Duodenal mucosa (tissue), 2 donors: ENCODE measurements at regions not wholly inside any gene's neighbourhood (a gene's known extent, or its start where the extent isn't known, plus 50 kb on each side); places are given as distances from the start of the nearest gene placed in this dataset.

ENCODE experiments used
- H3K27ac ChIP-seq: one replicate; pipeline ENCODE4 v1.7.0; 2013; ENCODE audit warnings: low read depth, low read length
- H3K27me3 ChIP-seq, 2 donors: one replicate each; pipeline ENCODE4 v1.7.0; 2013; ENCODE audit warnings: low read length in 2 of 2, control low read depth in 1 of 2; ENCODE audit not compliant: insufficient read depth in 2 of 2, control insufficient read depth in 1 of 2
- H3K36me3 ChIP-seq, 2 donors: one replicate each; pipeline ENCODE4 v1.7.0; 2013; ENCODE audit warnings: low read length in 2 of 2, control low read depth in 1 of 2; ENCODE audit not compliant: insufficient read depth in 2 of 2, control insufficient read depth in 1 of 2
- H3K4me1 ChIP-seq, 2 donors: one replicate each; pipeline ENCODE4 v1.7.0; 2013; ENCODE audit warnings: low read length in 2 of 2, control low read depth in 1 of 2; ENCODE audit not compliant: insufficient read depth in 2 of 2, control insufficient read depth in 1 of 2
- H3K4me3 ChIP-seq, 2 donors: one replicate each; pipeline ENCODE4 v1.7.0; 2013; ENCODE audit warnings: low read length in 2 of 2, low read depth in 1 of 2
- H3K9ac ChIP-seq, 2 donors: one replicate each; pipeline ENCODE4 v1.7.0; 2013; ENCODE audit warnings: low read length in 2 of 2, low read depth in 1 of 2
- H3K9me3 ChIP-seq, 2 donors: one replicate each; pipeline ENCODE4 v1.7.0; 2013; ENCODE audit warnings: low read length in 2 of 2, control low read depth in 1 of 2; ENCODE audit not compliant: control insufficient read depth in 1 of 2

DNA sequence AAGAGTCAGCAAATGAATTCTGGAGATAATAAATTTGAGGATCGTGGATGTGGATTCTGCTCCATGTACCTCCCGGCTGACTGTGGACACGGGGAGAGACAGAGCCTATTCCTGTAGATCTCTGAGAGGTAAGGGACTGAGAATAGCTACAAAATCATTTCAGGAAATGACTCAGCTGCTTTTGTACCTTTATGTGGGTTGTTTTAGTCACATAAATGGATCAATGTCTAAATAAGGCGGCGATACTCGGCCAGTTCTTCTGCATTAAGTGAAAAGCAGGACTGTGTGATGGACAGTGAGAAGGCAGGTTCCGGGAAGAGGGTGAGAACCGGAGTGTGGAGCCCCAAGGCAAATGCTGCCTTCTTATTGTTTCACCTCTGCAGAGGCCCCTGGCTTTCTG, 128.1 kb downstream of the EFNB2 start:
- no peak overlapping the region for H3K27ac ChIP-seq
- no peak overlapping the region for H3K4me3 ChIP-seq
- no peaks in the 10 kb centered on the region for H3K36me3 ChIP-seq
- H3K9me3 ChIP-seq, result no peaks in the 10 kb centered on the region
- H3K9ac ChIP-seq, result no peak overlapping the region
- H3K4me1 ChIP-seq, result no peaks in the 10 kb centered on the region
- H3K27me3 ChIP-seq, result no peaks in the 10 kb centered on the region

DNA sequence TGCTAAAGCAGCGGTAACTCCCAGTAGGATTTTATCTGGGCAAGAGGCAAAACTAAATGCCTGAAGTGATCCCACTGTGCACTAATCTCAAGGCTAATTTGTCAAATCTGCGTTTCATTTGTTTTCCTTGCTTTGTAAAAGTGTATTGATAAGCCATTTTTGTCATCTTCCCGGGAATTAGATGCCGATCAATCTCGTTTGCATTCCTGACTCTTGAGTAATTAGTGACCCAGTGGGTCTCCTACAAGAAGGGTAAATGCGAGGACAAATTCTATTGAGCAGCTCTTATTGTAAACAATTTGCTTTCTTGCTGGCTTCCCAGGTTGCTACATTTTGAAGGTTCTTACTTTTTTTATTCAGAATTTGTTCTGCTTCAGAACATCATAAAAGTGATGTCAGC, 129.7 kb downstream of the EFNB2 start:
- Histone ChIP-seq H3K36me3 (no peaks in the 10 kb centered on the region), H3K9me3 (no peaks in the 10 kb centered on the region), H3K4me1 (no peaks in the 10 kb centered on the region), H3K4me3 (no peak overlapping the region), H3K27ac (no peak overlapping the region), H3K27me3 (no peaks in the 10 kb centered on the region), H3K9ac (no peak overlapping the region)

DNA sequence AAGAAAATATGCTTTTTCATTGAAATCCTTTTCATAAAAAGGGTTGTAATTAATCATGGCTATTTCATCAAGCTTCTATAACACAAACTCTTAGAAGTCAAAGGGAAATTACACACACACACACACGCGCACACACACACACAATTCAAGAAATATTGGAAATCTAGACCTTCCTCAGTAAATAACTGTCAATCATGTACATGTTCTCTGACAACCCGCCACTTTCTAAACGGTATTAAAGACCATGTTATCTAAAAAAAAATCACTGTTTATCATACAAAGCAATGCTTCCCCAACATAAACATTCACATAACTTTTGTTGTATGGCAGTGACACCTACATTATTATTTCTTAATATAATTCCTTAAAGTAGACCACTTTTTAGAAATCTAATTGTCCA, 132.2 kb downstream of the EFNB2 start:
- Histone ChIP-seq H3K9me3 (no peaks in the 10 kb centered on the region), H3K4me3 (no peak overlapping the region), H3K4me1 (no peaks in the 10 kb centered on the region)

DNA sequence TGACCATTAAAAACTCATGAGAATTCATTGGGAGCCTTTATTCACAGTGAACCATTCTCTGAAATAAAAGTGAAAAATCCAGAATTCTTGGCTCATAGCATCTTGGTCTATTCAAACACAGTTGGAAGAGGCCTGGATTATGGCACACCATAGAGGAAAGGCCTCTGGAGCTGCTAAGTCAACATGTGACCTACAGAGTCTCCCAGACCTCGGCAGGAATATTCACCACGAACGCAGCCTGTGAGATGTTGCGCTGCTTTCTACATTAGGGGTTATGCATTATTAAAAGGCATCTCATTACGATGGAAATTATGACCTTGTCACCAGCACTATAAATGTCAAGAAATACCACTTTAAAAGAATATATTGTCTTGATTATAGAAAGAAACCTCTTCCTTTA, 132.6 kb downstream of the EFNB2 start:
- Histone ChIP-seq H3K4me3 (no peak overlapping the region), H3K27me3 (no peaks in the 10 kb centered on the region), H3K4me1 (no peaks in the 10 kb centered on the region), H3K27ac (no peak overlapping the region), H3K9ac (no peak overlapping the region), H3K9me3 (no peaks in the 10 kb centered on the region), H3K36me3 (no peaks in the 10 kb centered on the region)

More for the DNA sequence above, 132.2 kb downstream of the EFNB2 start:
- Histone ChIP-seq H3K27me3 (no peaks in the 10 kb centered on the region), H3K9ac (no peak overlapping the region), H3K36me3 (no peaks in the 10 kb centered on the region), H3K27ac (no peak overlapping the region)

DNA sequence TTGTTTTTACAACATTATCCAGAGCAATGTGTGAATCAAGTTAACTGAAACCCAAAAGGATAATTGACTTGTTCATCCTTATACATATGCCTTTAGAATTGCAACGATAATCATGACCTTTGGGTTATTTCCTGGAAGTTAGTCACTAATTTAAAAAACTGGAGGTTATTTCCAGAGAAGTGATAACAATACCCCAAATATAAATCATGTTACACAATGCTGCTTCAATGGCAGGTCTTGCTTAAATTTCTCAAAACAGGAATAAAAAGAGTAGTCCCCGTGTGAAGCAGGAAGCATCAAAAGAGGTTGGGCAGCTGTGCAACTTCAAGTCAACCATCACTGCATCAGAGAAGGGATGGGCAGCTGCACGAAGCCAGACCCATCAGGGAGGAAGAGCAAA, 134.4 kb downstream of the EFNB2 start:
- no peak overlapping the region for H3K27ac ChIP-seq
- no peak overlapping the region for H3K9ac ChIP-seq

DNA sequence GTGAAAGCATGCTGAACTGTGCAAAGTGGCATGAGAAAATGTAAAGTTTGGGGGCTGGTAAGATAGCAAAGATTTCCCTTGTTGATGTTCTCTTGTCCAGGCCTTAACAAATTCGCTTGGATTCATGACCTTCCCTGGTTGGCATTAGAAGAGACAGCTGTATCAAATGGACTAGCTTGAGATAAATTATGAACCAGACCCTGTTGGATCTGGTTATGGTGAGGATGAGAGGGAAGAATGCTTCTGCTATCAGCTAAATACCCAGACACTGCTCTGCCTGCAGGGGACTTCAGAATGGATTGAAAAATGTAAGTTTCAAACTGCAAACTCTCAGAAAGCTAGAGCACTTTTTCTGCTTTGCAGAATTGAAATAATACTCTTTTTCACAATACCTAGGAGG, 135.2 kb downstream of the EFNB2 start:
- no peaks in the 10 kb centered on the region for H3K4me1 ChIP-seq
- H3K36me3 ChIP-seq, result no peaks in the 10 kb centered on the region
- H3K9ac ChIP-seq, result no peak overlapping the region
- H3K27me3 ChIP-seq, result no peaks in the 10 kb centered on the region
- no peaks in the 10 kb centered on the region for H3K9me3 ChIP-seq
- no peak overlapping the region for H3K27ac ChIP-seq
- H3K4me3 ChIP-seq, result no peak overlapping the region

More for the DNA sequence above, 134.4 kb downstream of the EFNB2 start:
- Histone ChIP-seq H3K36me3 (no peaks in the 10 kb centered on the region), H3K9me3 (no peaks in the 10 kb centered on the region), H3K27me3 (no peaks in the 10 kb centered on the region), H3K4me1 (no peaks in the 10 kb centered on the region), H3K4me3 (no peak overlapping the region)

- no peaks in the 10 kb centered on the region for H3K4me1 ChIP-seq
- no peak overlapping the region for H3K27ac ChIP-seq
- H3K9ac ChIP-seq, result no peak overlapping the region
- H3K4me3 ChIP-seq, result no peak overlapping the region
- no peaks in the 10 kb centered on the region for H3K36me3 ChIP-seq
- H3K9me3 ChIP-seq, result no peaks in the 10 kb centered on the region
- H3K27me3 ChIP-seq, result no peaks in the 10 kb centered on the region
These were observed 137.2 kb downstream of the EFNB2 start for GRCh38 chr13:106398289-106398688.

DNA sequence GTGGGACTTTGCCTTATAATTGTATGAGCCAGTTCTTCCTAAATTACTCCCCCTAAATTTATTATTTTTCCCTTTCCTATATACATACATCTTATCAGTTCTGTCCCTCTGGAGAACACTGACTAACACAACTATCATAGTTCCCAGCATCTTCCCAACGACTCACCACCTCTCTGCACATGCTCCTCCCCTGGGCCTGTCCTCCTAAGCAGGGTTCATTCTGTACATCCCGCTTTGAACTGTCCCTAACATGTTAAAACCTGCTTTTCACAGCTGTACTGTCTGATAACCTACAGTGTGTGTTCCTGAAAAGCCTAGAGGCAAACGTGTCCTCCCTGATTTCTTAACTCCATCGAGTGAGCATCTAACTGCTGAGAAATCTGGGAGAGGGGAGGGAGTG, 141.7 kb downstream of the EFNB2 start:
- H3K9me3 ChIP-seq, result no peaks in the 10 kb centered on the region
- no peaks in the 10 kb centered on the region for H3K27me3 ChIP-seq
- H3K4me1 ChIP-seq, result peaks cover 0 to 4% of the 10 kb centered on the region in 2 donors
- no peaks in the 10 kb centered on the region for H3K36me3 ChIP-seq
- H3K4me3 ChIP-seq, result no peak overlapping the region
- no peak overlapping the region for H3K9ac ChIP-seq
- H3K27ac ChIP-seq, result no peak overlapping the region

DNA sequence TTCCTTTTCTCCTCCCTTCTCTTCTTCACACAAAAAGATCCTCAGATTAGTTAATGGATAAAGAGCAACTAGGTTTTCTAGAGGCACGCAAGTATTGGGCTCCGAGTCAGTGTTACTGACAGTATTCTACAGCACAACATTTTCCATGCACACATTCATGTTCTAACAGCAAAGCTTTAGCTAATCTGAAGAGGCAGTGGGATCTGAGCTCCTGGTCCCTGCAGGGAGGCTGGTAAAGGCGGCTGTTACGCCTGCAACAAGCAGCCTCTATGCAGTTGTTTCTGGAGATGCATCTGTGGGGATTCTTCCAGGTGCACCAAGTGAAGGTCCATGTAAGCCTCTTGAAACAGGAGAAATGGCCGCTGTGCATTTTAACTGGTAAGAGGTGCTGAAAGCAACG, 143.8 kb downstream of the EFNB2 start:
- peaks cover 0 to 4% of the 10 kb centered on the region in 2 donors for H3K4me1 ChIP-seq
- H3K36me3 ChIP-seq, result no peaks in the 10 kb centered on the region
- H3K27ac ChIP-seq, result no peak overlapping the region
- H3K9ac ChIP-seq, result no peak overlapping the region
- H3K9me3 ChIP-seq, result no peaks in the 10 kb centered on the region
- H3K4me3 ChIP-seq, result no peak overlapping the region
- H3K27me3 ChIP-seq, result no peaks in the 10 kb centered on the region

GRCh38 chr13:106391271-106391670, 144.2 kb downstream of the EFNB2 start:
- peaks cover 0 to 4% of the 10 kb centered on the region in 2 donors for H3K4me1 ChIP-seq
- H3K36me3 ChIP-seq, result no peaks in the 10 kb centered on the region
- no peak overlapping the region for H3K4me3 ChIP-seq
- H3K9ac ChIP-seq, result no peak overlapping the region
- H3K27me3 ChIP-seq, result no peaks in the 10 kb centered on the region
- no peaks in the 10 kb centered on the region for H3K9me3 ChIP-seq
- no peak overlapping the region for H3K27ac ChIP-seq

DNA sequence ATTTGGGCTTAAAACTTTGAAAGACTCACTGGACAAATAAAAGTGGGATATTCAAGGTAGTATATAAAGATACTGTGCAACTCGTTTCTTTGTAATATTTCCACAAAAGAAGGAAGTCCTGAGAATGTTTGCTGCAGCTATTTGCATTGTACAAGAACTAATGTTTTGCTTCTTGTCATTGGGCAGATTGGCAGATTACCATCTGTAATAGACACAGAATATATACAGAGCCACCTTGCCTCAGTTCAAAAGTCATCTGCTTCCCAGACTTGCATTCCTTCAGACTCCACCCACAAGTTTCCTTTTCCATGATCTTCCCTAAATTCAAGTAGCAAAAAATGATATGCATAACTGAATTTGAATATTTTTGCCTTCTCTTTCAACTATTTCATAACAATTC, 145.1 kb downstream of the EFNB2 start:
- Histone ChIP-seq H3K27me3 (no peaks in the 10 kb centered on the region), H3K4me1 (peaks cover 0 to 4% of the 10 kb centered on the region in 2 donors), H3K27ac (no peak overlapping the region), H3K36me3 (no peaks in the 10 kb centered on the region), H3K9me3 (no peaks in the 10 kb centered on the region), H3K9ac (no peak overlapping the region), H3K4me3 (no peak overlapping the region)
